ENCODE measurements at regions not wholly inside any gene's neighbourhood (a gene's known extent, or its start where the extent isn't known, plus 50 kb on each side); places are given as distances from the start of the nearest gene placed in this dataset.

DNA sequence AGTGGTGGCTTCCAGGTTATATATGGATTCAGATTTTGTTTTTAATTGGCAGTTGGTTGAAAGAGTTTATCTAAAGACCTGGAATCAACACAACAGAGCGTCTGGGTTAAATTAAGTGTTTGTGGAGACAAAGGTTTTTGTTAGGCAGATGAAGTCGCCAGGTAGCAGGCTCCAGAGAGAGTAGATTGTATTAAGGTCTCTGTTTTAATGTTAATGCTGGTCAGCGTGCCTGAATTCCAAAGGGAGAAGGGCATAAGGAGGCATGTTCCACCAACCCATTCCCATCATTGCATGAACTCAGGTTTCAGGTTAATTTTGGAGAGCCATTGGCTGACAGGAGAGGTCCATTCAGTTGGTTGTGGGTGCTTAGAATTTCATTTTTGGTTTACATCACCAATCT lies 744.1 kb upstream of the GJE1 start:
- TF ChIP-seq POLR2AphosphoS5 (IDR thresholded peaks at IDR 0.05) (no peak), EP300 (IDR thresholded peaks at IDR 0.05) (no peak)
- TF ChIP-seq, protein P1, sequence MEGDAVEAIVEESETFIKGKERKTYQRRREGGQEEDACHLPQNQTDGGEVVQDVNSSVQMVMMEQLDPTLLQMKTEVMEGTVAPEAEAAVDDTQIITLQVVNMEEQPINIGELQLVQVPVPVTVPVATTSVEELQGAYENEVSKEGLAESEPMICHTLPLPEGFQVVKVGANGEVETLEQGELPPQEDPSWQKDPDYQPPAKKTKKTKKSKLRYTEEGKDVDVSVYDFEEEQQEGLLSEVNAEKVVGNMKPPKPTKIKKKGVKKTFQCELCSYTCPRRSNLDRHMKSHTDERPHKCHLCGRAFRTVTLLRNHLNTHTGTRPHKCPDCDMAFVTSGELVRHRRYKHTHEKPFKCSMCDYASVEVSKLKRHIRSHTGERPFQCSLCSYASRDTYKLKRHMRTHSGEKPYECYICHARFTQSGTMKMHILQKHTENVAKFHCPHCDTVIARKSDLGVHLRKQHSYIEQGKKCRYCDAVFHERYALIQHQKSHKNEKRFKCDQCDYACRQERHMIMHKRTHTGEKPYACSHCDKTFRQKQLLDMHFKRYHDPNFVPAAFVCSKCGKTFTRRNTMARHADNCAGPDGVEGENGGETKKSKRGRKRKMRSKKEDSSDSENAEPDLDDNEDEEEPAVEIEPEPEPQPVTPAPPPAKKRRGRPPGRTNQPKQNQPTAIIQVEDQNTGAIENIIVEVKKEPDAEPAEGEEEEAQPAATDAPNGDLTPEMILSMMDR (IDR thresholded peaks at IDR 0.05) = no peak
